ENCODE measurements at regions not wholly inside any gene's neighbourhood (a gene's known extent, or its start where the extent isn't known, plus 50 kb on each side); places are given as distances from the start of the nearest gene placed in this dataset.

- no peaks in the 10 kb centered on the region for H3K27me3 ChIP-seq
- no peak for TF ChIP-seq CTCF (IDR thresholded peaks at IDR 0.05; ENCODE audit: low read depth, low read length)
- no peak for DNase-seq (ENCODE audit: low read depth in 1 of 2, low spot score in 1 of 2)
- no peak overlapping the region for H3K27ac ChIP-seq
- H3K9me3 ChIP-seq (ENCODE audit: low read depth) = no peaks in the 10 kb centered on the region
- peaks cover 8% of the 10 kb centered on the region for H3K4me1 ChIP-seq (ENCODE audit: low read depth)
- H3K36me3 ChIP-seq = no peaks in the 10 kb centered on the region
- H3K4me3 ChIP-seq = no peak overlapping the region
Observed at GRCh38 chr5:54746777-54747398, 229.3 kb downstream of the SNX18 start.

- Histone ChIP-seq H3K36me3 (no peaks in the 10 kb centered on the region), H3K4me1 (ENCODE audit: low read depth) (peaks cover 8% of the 10 kb centered on the region), H3K4me3 (no peak overlapping the region), H3K27me3 (no peaks in the 10 kb centered on the region), H3K9me3 (ENCODE audit: low read depth) (no peaks in the 10 kb centered on the region), H3K27ac (no peak overlapping the region)
- no peak for TF ChIP-seq CTCF (IDR thresholded peaks at IDR 0.05; ENCODE audit: low read depth, low read length)
- DNase-seq (ENCODE audit: low read depth in 1 of 2, low spot score in 1 of 2) = no peak
Observed at GRCh38 chr5:54746346-54746745, 228.8 kb downstream of the SNX18 start.

GRCh38 chr5:54745599-54745998, 228.0 kb downstream of the SNX18 start:
- Histone ChIP-seq H3K4me1 (ENCODE audit: low read depth) (peaks cover 8% of the 10 kb centered on the region), H3K9me3 (ENCODE audit: low read depth) (no peaks in the 10 kb centered on the region), H3K4me3 (no peak overlapping the region), H3K27me3 (no peaks in the 10 kb centered on the region), H3K36me3 (no peaks in the 10 kb centered on the region), H3K27ac (no peak overlapping the region)
- TF ChIP-seq CTCF (IDR thresholded peaks at IDR 0.05; ENCODE audit: low read depth, low read length) = no peak
- DNase-seq (ENCODE audit: low read depth in 1 of 2, low spot score in 1 of 2) = no peak

GRCh38 chr5:54743997-54744788, 226.6 kb downstream of the SNX18 start:
- Histone ChIP-seq H3K27me3 (no peaks in the 10 kb centered on the region), H3K9me3 (ENCODE audit: low read depth) (no peaks in the 10 kb centered on the region), H3K4me3 (no peak overlapping the region), H3K27ac (peak overlapping the region; percentile 56), H3K4me1 (ENCODE audit: low read depth) (peaks cover 8% of the 10 kb centered on the region), H3K36me3 (no peaks in the 10 kb centered on the region)
- peak in 1 of 2 donors; percentile 97 for DNase-seq (ENCODE audit: low read depth in 1 of 2, low spot score in 1 of 2)
- TF ChIP-seq CTCF (IDR thresholded peaks at IDR 0.05; ENCODE audit: low read depth, low read length) = no peak

GRCh38 chr5:54743581-54743980, 226.0 kb downstream of the SNX18 start:
- H3K9me3 ChIP-seq (ENCODE audit: low read depth) = no peaks in the 10 kb centered on the region
- no peak overlapping the region for H3K4me3 ChIP-seq
- peaks cover 8% of the 10 kb centered on the region for H3K4me1 ChIP-seq (ENCODE audit: low read depth)
- H3K27ac ChIP-seq = peak overlapping the region; percentile 56
- no peaks in the 10 kb centered on the region for H3K27me3 ChIP-seq
- TF ChIP-seq CTCF (IDR thresholded peaks at IDR 0.05; ENCODE audit: low read depth, low read length) = no peak
- no peak for DNase-seq (ENCODE audit: low read depth in 1 of 2, low spot score in 1 of 2)
- H3K36me3 ChIP-seq = no peaks in the 10 kb centered on the region

Measured in cardiac muscle cell (in vitro differentiated cells and primary cell).